ENCODE measurements at regions not wholly inside any gene's neighbourhood (a gene's known extent, or its start where the extent isn't known, plus 50 kb on each side); places are given as distances from the start of the nearest gene placed in this dataset.
"Not testable (repeated sequence)": the region's sequence is repeated elsewhere in the genome, so short reads cannot be mapped to it uniquely, and the experiment has no call there.

DNA sequence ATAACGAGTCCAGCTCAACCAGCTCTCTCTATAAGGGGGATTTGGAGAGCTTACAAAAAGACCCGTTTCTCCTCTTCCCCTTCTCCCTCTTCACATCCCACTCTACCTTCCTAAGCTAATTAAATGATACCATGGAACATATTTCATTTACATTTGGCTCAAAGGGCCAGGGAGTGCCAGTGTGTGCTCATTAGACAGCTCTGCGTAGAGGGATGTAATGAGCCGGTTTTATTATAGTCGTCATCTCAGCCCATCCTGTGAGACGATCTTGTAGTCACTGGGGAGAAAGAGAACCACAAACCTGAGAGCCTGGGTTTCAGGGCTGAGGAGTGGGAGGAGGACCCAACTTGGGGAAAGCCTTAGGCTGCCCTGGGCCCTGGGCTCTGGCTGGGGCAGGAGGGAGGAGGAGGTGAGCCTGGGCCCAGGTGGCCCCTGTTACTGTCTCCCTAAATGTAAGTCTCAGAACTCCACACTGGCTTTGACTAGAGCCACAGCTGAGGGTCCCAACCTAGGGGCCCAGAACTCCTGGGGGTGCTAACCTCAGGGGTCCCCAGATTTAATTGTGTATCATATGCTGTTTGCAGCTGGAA lies 354.6 kb downstream of the MATN1 start:
- DNase-seq (ENCODE audit: low read depth), result no peak

DNA sequence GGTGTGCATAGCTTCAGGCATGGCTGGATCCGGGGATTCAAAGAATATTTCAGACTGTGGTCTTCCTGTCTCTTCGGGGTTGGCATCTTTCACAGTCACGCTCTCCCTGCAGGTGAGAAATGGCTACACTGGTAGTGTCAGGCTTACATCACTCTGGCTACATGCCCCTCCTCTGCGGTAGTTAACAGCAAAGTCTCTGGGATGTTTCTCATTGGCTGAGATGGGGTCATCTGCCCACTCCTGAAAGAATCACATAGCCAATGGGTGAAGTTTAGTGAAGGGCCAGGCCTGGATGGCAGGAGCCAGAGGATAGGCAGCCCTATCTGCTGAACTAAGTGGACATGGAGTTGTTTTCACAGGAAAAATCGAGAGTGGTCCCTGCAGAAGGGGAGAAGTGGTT lies 356.5 kb downstream of the MATN1 start:
- DNase-seq (ENCODE audit: low read depth), result no peak

DNA sequence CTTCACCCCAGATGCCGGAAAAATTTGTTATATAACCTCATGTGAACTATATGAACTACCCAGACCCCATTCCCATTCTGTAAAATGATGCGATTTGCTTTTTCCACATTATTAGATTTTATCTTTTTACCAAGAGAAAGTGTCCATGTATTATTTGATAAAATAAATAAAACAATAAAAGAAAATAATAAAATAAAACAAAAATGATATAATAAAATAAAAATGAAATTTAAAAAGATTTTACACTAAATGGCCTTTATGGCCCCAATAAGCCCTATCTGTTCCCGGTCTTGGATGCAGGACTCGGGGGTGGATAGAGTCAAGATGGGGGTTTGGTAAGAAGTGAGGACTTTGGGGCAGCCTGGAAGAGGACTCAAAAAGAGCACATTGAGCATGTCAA lies 357.2 kb downstream of the MATN1 start:
- no peak for DNase-seq (ENCODE audit: low read depth)

GRCh38 chr1:30365596-30365995 lies 357.8 kb downstream of the MATN1 start:
- DNase-seq (ENCODE audit: low read depth), result no peak

DNA sequence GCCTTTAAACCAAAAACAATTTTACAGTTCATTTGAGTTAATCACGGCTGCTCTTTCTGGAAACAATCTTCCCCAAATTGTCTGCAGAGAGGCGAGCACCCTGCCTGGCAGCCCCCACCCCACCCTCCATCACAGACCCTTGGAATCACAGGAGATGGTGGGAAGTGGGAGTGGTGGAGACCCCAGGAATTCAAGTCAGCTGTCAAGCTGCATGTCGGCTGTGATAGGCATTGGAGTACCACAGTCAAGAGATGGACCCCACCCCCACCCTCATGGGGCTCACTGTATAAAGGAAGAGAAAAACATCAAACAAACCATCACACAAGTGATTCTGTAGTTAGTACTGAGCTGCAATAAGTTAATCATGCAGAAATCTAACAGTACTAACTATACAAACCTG lies 360.4 kb downstream of the MATN1 start:
- no peak for DNase-seq (ENCODE audit: low read depth)

GRCh38 chr1:30362603-30362990 lies 360.8 kb downstream of the MATN1 start:
- no peak for DNase-seq (ENCODE audit: low read depth)

GRCh38 chr1:30361890-30362602 lies 361.3 kb downstream of the MATN1 start:
- not testable (repeated sequence) for DNase-seq (ENCODE audit: low read depth)

DNA sequence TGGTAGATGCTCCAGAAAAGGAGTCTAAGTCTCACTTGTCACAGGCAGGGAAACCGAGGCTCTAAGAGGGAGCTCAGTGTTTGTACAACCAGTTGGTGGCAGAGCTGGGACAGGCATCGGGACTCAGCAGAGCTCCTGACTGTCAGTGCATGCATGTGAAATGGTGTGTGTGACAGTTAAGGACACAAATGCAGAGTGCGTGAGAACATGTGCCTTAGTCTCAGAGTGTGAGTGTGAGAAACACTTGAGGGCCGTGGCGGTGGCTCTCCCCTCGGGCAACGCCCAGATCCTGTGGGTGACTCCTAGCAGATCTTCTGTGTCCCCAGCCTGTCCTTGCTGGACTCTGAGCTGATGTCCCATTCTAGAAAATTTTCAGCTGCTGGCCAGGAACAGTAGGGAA lies 362.6 kb downstream of the MATN1 start:
- no peak for DNase-seq (ENCODE audit: low read depth)

DNA sequence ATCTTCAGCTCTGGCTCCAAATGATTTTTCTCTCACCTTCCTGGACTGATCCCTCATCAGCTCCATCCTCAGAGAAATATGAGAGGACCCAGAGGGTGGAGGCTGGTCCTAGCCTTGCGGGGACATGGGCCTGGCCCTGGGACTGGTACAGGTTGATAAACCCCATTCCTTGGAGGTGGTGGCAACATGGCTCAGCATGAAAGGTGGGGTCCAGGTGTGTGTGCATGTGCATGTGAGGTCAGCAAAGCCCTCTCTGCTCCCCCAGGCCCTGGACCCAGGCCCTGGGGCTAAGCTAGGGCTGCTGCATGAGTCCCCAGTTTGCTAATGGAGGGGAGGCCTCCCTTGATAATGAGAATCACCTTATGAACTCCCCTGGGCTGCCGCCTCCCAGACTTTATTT lies 363.1 kb downstream of the MATN1 start:
- DNase-seq (ENCODE audit: low read depth), result no peak

DNA sequence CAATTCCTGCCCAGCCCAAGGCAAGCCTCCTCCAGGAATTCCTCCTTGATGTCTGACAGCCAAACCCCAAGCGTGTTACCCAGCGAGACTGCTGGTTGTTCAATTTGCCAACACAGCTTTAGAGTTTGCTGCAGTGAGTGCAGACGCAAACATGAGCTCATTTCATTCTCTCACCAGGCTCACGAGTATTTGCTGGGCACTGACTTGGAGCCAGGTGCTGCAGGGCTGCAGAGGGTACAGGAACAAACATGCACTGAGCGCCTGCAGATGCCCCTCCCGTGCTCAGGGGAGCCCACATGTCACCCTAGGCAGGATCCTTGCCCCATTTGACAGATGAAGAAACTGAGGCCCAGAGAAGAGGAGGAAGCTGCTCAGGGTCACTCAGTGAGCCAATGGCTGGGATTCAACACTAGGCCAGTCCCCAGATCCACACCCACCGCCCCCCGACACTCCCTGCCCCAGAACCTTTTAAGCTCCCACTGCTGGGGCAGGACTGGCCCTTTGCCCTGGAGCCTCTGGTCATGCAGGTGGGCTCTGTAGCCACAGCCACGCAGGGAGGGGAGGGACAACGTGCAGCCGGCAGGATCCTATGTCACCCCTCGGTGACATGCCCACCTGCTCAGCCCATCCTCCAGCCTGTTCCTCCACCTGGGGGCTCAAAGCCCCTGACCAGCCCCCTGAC lies 363.7 kb downstream of the MATN1 start:
- DNase-seq (ENCODE audit: low read depth), result no peak

- DNase-seq (ENCODE audit: low read depth), result no peak
Measured at GRCh38 chr1:30358500-30358899, 364.9 kb downstream of the MATN1 start.

GRCh38 chr1:30356839-30357238 lies 366.5 kb downstream of the MATN1 start:
- DNase-seq (ENCODE audit: low read depth), result no peak

- DNase-seq (ENCODE audit: low read depth), result no peak
Measured at GRCh38 chr1:30354410-30354809, 369.0 kb downstream of the MATN1 start.

DNA sequence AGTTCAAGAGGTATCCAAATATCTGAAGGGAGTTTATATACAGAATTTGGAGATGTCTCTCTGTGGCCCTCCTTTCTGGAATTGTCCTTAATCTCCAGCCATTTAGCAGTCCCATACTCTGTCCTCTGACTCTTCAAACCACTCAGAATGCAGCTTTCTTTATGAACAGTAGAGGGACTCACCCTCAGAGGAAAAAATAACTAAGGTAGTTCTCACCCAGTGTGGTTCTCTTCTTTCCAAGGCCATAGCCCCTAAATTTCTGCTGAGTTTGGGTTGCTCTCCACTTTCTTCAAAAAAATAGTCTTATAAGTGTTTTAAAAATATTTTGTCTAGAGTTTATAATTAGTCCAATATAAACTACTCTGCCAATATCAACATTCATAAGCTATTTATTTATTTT lies 369.7 kb downstream of the MATN1 start:
- no peak for DNase-seq (ENCODE audit: low read depth)

DNA sequence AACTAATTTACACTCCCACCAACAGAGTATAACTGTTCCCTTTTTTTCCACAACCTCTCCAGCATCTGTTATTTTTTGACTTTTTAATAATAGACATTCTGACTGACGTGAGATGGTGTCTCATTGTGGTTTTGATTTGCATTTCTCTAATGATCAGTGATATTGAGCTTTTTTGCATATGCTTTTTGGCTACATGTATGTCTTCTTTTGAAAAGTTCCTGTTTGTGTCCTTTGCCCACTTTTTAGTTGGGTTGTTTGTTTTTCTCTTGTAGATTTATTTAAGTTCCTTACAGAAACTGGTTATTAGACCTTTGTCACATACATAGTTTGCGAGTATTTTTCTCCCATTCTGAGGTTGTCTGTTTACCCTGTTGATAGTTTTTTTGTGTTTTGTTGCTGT lies 375.2 kb downstream of the MATN1 start:
- no peak for DNase-seq (ENCODE audit: low read depth)

DNA sequence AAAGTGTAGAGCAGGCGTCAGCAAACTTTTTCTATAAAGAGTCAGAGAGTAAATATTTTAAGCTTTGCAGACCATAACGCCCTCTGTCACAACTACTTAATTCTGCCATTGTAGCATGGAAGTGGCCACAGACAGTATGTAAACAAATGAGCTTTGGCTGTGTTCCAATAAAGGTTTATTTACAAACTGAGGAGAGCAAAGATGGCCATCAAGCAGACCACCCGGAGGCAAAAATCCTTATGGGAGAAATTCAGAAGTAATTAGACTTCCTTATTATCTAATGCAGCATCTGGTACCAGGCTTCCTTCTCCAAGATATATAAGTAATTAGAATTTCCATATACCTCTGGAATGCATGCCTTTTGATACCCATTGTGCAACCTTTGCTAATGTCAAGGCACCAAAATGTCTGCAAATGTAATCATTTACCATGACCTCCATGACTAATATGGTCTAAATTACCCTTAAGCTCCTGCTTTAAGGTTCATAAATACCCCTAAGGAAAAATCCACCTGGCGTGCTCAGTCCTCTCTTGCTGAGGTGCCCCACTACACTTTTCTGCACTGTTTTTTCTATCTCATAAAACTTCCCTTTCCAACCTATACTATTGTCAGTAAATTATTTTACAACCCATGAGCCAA lies 377.8 kb downstream of the MATN1 start:
- DNase-seq (ENCODE audit: low read depth), result no peak

DNA sequence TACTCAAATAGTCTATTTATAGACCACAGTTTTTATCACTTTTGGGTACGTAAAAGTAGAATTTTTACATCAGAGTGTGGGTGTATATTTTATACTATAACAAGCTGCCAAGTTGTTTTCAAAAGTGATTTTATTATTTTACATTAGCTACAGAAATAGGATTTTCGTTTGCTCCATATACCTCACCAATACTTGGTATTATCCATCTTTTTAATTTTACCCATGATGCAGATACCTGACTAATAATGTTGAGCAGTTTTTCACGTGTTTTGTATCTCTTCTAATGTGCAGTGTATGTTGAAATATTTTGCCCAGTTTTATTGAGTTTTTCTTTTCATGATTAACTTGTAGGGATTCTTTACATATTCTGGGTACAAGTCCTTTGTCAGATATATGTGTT lies 379.8 kb downstream of the MATN1 start:
- no peak for DNase-seq (ENCODE audit: low read depth)

DNA sequence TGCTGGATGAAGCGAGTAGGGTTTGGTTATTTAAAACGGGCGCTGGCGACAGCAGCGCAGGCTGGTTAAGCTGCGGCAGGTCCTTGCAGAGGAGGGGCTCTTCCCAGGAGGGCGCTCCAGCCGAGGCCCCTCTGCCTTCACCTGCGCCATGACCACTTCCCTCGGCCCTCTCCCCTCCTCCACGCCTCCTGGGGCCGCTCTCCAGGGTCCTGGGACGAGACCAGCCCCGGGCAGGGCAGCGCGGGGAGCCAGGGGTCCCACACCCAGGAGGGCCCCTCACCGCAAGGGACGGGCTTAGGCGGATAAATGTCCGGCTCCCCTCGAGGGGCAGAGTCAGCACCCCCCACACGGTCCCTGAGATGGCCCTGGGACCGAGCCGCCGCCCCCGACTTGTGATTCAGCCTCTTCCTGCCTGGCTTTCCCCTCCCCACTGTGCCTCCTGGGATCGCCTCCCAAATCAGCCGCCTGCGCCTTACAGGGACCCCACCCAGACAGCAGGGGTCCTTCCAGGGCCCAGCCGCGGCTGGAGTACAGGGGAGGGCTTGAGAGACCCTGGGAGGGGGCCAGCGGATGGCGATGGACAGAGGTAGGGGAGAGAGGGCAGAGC lies 380.7 kb downstream of the MATN1 start:
- DNase-seq (ENCODE audit: low read depth), result no peak

DNA sequence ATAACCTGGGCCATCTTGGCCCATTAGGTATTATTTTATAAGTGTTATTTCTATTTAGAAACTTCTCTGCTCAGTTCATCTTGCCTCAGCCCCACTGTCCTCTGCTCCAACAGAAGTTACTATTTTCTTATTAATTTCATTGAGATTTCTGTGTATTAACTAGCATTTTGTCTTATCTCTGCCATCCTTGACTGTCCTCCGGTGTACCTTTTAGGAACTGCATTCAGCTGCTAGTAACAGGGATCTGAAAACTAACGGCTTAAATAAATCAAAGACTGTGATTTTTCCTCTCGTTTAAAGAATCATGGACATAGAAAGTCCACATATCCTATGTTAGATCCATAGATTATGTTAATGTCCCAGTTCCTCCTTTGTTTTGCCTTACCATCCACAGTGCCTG lies 382.5 kb downstream of the MATN1 start:
- no peak for DNase-seq (ENCODE audit: low read depth)

DNA sequence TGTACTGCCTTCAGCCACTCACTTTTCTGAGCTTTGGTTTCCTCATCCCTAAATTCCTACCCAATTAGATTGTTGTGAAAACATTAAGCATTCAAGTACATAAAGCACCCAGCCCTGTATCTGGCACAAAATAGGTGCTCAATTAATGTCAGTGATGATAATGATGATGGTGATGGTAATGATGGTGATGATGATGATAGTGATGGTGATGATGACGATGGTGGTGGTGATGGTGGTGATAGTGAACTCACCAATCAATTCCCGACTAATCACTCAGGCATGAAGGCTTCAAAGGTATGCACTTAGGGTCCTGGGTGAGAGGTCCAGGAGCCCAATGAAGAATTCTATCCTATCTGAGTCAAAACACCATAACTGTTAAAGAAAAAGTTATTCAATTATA lies 383.5 kb downstream of the MATN1 start:
- no peak for DNase-seq (ENCODE audit: low read depth)

GRCh38 chr1:30338765-30339164 lies 384.6 kb downstream of the MATN1 start:
- DNase-seq (ENCODE audit: low read depth), result no peak

GRCh38 chr1:30337324-30337620 lies 386.1 kb downstream of the MATN1 start:
- DNase-seq (ENCODE audit: low read depth), result no peak
